Activated T-cell treated with anti-CD3 and anti-CD28 coated beads, Interleukin-2, amount 50 U/mL, for 24 hours (primary cell): ENCODE measurements at regions not wholly inside any gene's neighbourhood (a gene's known extent, or its start where the extent isn't known, plus 50 kb on each side); places are given as distances from the start of the nearest gene placed in this dataset.
"Not testable (repeated sequence)": the region's sequence is repeated elsewhere in the genome, so short reads cannot be mapped to it uniquely, and the experiment has no call there.

Experiments
- DNase-seq: peaks from one replicate; pipeline ENCODE4 v3.0.0-alpha.2; 2020
- H3K27ac Mint-ChIP-seq: 2 replicates; pipeline ENCODE4 v1.8.0; 2020; ENCODE audit warnings: mild to moderate bottlenecking, mixed read lengths
- H3K27me3 Mint-ChIP-seq: 2 replicates; pipeline ENCODE4 v1.8.0; 2020; ENCODE audit warnings: mixed read lengths
- H3K36me3 Mint-ChIP-seq: 2 replicates; pipeline ENCODE4 v1.8.0; 2020; ENCODE audit warnings: low read depth, mixed read lengths
- H3K4me1 Mint-ChIP-seq: 2 replicates; pipeline ENCODE4 v1.8.0; 2020; ENCODE audit warnings: low read depth, mixed read lengths
- H3K4me3 Mint-ChIP-seq: 2 replicates; pipeline ENCODE4 v1.8.0; 2020; ENCODE audit warnings: mild to moderate bottlenecking, moderate library complexity, mixed read lengths
- H3K9me3 Mint-ChIP-seq: 2 replicates; pipeline ENCODE4 v1.8.0; 2020; ENCODE audit warnings: mixed read lengths

DNA sequence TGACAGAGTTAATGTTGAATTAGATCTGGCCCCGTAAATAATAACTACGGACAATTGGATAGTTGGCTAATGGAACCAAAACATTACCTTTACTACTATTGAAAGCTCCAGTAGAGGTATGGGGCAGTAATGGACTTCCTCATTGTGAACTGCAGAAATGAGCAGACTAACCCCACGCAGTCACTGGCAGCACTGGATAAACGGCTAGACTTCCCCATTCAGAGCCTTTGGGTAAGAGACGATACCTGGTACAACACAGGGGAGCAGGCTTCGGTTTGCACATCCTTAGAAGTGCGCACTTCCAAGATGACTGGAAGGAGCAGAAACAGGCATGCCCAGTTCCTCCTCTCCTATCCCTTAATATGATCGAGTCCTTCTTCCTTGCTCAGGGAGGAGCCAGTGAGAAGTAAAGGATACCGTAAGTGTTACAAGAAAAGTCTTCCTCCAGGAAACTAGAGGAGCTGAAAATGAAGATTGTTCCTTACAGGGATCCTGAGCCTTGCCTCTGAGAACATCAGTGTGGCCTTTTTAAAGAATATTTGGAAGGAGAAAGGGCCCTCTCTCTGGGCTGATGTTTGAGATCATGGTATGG, 100.5 kb upstream of the NECTIN3 start:
- H3K27ac Mint-ChIP-seq = no peak overlapping the region
- H3K36me3 Mint-ChIP-seq = no peaks in the 10 kb centered on the region
- H3K4me3 Mint-ChIP-seq = no peak overlapping the region

GRCh38 chr3:110973263-110973895, 98.2 kb upstream of the NECTIN3 start:
- Mint-ChIP-seq H3K27me3 (no peaks in the 10 kb centered on the region), H3K4me3 (no peak overlapping the region), H3K36me3 (no peaks in the 10 kb centered on the region), H3K27ac (no peak overlapping the region), H3K4me1 (peaks cover 4% of the 10 kb centered on the region), H3K9me3 (no peaks in the 10 kb centered on the region)
- no peak for DNase-seq

More for the DNA sequence above, 100.5 kb upstream of the NECTIN3 start:
- H3K4me1 Mint-ChIP-seq = peaks cover 4% of the 10 kb centered on the region
- DNase-seq = no peak
- H3K27me3 Mint-ChIP-seq = peaks cover 2% of the 10 kb centered on the region
- H3K9me3 Mint-ChIP-seq = no peaks in the 10 kb centered on the region

GRCh38 chr3:110974902-110975301, 96.7 kb upstream of the NECTIN3 start:
- H3K27me3 Mint-ChIP-seq = no peaks in the 10 kb centered on the region
- no peak overlapping the region for H3K27ac Mint-ChIP-seq
- H3K4me1 Mint-ChIP-seq = peaks cover 4% of the 10 kb centered on the region
- no peaks in the 10 kb centered on the region for H3K9me3 Mint-ChIP-seq
- H3K36me3 Mint-ChIP-seq = no peaks in the 10 kb centered on the region
- no peak overlapping the region for H3K4me3 Mint-ChIP-seq
- no peak for DNase-seq

- Mint-ChIP-seq H3K9me3 (peaks cover 6% of the 10 kb centered on the region), H3K36me3 (no peaks in the 10 kb centered on the region), H3K4me1 (no peaks in the 10 kb centered on the region), H3K4me3 (no peak overlapping the region), H3K27ac (no peak overlapping the region), H3K27me3 (peaks cover 4% of the 10 kb centered on the region)
- DNase-seq = no peak
These were observed 87.0 kb upstream of the NECTIN3 start for GRCh38 chr3:110984456-110985250.

- DNase-seq = no peak
- Mint-ChIP-seq H3K27me3 (peaks cover 3% of the 10 kb centered on the region), H3K4me3 (no peak overlapping the region), H3K9me3 (peaks cover 6% of the 10 kb centered on the region), H3K27ac (no peak overlapping the region), H3K36me3 (no peaks in the 10 kb centered on the region), H3K4me1 (no peaks in the 10 kb centered on the region)
These were observed 82.2 kb upstream of the NECTIN3 start for GRCh38 chr3:110989446-110989845.

GRCh38 chr3:110995461-110996231, 76.0 kb upstream of the NECTIN3 start:
- Mint-ChIP-seq H3K27me3 (peaks cover 8% of the 10 kb centered on the region), H3K4me3 (no peak overlapping the region), H3K4me1 (no peaks in the 10 kb centered on the region), H3K36me3 (no peaks in the 10 kb centered on the region), H3K9me3 (no peaks in the 10 kb centered on the region), H3K27ac (no peak overlapping the region)
- no peak for DNase-seq

- not testable (repeated sequence) for H3K9me3 Mint-ChIP-seq, H3K36me3 Mint-ChIP-seq, H3K4me3 Mint-ChIP-seq, H3K27ac Mint-ChIP-seq, DNase-seq, H3K4me1 Mint-ChIP-seq
- H3K27me3 Mint-ChIP-seq = peaks cover 10% of the 10 kb centered on the region
These were observed 72.8 kb upstream of the NECTIN3 start for GRCh38 chr3:110998766-110999165.

GRCh38 chr3:111006485-111006884, 65.1 kb upstream of the NECTIN3 start:
- H3K4me3 Mint-ChIP-seq, H3K27me3 Mint-ChIP-seq, H3K36me3 Mint-ChIP-seq, DNase-seq, H3K4me1 Mint-ChIP-seq, H3K27ac Mint-ChIP-seq, H3K9me3 Mint-ChIP-seq: not testable (repeated sequence)

DNA sequence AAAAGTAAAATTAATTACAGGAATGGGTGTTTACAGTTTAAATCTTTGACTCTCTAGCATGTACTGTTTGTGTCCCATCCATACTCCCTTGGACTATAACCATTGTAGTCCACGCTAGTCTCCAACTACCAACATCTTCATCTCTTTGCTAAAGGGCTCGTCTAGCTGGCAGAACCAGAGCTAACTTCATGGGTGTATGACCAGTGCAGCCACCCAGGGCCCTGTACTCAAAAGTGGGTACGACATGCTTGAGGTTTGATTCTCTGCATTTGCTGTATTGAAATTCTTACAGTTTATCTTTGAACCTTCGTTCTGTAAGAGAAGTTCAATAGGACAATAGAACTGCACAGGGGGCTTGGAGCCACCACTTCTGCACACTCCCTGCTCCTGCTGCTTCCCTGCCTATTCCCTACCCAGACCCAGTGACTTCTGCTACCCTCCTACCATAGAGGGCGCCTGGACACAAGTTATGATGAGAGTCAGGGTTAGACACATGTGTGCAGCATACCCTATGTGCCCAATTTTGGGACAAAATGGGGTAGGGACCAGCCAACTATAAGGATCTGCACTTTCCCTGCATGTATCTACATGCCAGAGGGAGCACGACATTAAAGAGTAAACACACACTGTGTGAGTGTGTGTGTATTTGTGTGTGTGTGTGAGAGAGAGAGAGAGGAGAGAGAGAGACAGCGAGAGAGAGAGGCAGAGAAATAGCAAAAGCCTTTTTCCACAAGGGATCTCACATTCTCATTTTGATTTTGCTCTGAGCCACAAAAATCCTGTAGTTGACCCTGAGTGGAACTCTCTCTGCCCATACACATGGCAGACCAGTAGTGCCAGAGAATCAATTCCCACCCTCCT, 59.0 kb upstream of the NECTIN3 start:
- peaks cover 3% of the 10 kb centered on the region for H3K27me3 Mint-ChIP-seq
- H3K4me1 Mint-ChIP-seq = no peaks in the 10 kb centered on the region
- no peaks in the 10 kb centered on the region for H3K9me3 Mint-ChIP-seq
- no peak overlapping the region for H3K27ac Mint-ChIP-seq
- H3K4me3 Mint-ChIP-seq = no peak overlapping the region
- H3K36me3 Mint-ChIP-seq = no peaks in the 10 kb centered on the region
- no peak for DNase-seq
